Right lobe of liver (tissue), 4 donors: ENCODE measurements at regions not wholly inside any gene's neighbourhood (a gene's known extent, or its start where the extent isn't known, plus 50 kb on each side); places are given as distances from the start of the nearest gene placed in this dataset.

Experiments
- CTCF ChIP-seq, 4 donors: fragments of 200-600 bp in 3 of 4; fragments of 450-650 bp in 1 of 4; IDR thresholded peaks; one replicate each; pipeline versions ENCODE4 v1.5.1 to v1.8.0; 2016 to 2022; ENCODE audit warnings: antibody characterized with exemption in 4 of 4, mild to moderate bottlenecking in 2 of 4
- POLR2A ChIP-seq: fragments of 450-650 bp; IDR thresholded peaks from one replicate; pipeline ENCODE4 v1.6.1; 2017; ENCODE audit warnings: antibody characterized with exemption, mild to moderate bottlenecking
- donor health status: DM: no; HTN: no; CAD: no.
- donor health status: DM: no; HTN: no; CAD: no.
- donor health status: DM: no; HTN: yes; CAD: no.

- no peak for TF ChIP-seq CTCF (IDR thresholded peaks at IDR 0.05)
- TF ChIP-seq POLR2A: no peak
Measured at GRCh38 chr20:7226156-7226555, 458.7 kb downstream of the BMP2 start.
